ENCODE measurements at regions not wholly inside any gene's neighbourhood (a gene's known extent, or its start where the extent isn't known, plus 50 kb on each side); places are given as distances from the start of the nearest gene placed in this dataset.
A peak's percentile ranks its signal among the peaks of the same experiment; 100 is the strongest.

- no peak for TF ChIP-seq POLR2AphosphoS5 (IDR thresholded peaks at IDR 0.05; ENCODE audit: borderline replicate concordance, low read depth, low read length)
- no peak for DNase-seq (ENCODE audit: low read depth, low spot score)
- Histone ChIP-seq H3K36me3 (ENCODE audit: insufficient read depth, low read length) (no peaks in the 10 kb centered on the region), H3K27ac (no peak overlapping the region), H3K4me3 (no peak overlapping the region), H3K9me3 (ENCODE audit: low read depth, low read length) (no peaks in the 10 kb centered on the region), H3K9ac (ENCODE audit: insufficient read length) (no peak overlapping the region)
Observed at GRCh38 chr6:54624779-54625178, 221.8 kb upstream of the FAM83B start.

DNA sequence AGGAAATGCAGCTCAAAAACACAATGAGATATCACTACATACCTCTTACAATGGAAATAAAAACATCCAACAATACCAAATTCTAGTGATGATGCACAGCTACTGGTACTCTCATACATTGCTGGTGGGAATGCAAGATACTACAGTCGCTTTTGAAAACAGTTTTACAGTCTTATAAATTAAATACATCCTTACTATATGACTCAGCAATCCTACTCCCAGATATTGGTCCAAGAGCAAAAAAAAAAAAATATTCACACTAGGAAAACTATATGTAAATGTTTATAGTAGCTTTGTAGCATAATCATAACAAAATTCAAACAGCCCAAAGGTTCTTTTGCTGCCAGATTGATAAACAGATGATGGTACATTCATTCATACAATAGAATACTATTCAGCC is 217.4 kb upstream of the FAM83B start:
- no peak for DNase-seq (ENCODE audit: low read depth, low spot score)
- TF ChIP-seq POLR2AphosphoS5 (IDR thresholded peaks at IDR 0.05; ENCODE audit: borderline replicate concordance, low read depth, low read length) (no peak), FOXP2 (optimal IDR thresholded peaks at IDR 0.05; ENCODE audit: control extremely low read depth, extremely low read length, insufficient read depth) (no peak), EZH2 (IDR thresholded peaks at IDR 0.05) (no peak)
- H3K36me3 ChIP-seq (ENCODE audit: insufficient read depth, low read length) = no peaks in the 10 kb centered on the region
- H3K9ac ChIP-seq (ENCODE audit: insufficient read length) = no peak overlapping the region
- H3K27ac ChIP-seq = no peak overlapping the region
- no peaks in the 10 kb centered on the region for H3K9me3 ChIP-seq (ENCODE audit: low read depth, low read length)
- no peak overlapping the region for H3K4me3 ChIP-seq

DNA sequence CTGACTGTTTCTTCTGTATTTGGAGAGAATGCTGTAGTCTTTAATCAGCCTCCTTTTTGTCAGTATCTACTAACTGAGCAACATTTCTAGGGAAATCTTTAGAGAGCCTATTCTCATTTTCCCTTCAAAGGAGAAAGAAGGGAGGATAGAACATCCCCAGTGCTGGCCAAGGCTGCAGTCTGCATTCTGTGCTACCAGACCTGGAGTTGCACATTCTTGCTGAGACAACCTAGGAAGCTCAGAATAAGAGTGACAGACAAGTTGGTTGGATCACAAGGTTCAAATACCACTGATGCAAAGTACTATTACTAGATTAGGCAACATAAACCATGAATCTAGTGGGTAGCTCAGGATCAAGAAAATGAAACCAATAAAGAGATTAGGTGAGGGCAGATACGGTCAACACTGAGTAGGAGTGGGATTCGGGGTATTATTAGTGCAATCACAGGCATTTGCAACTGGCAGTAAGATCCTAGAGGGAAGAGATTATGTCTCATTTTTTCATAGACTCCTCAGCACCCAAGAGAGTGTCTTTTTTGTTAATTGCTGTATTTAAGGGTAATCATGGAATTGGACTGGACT is 213.5 kb upstream of the FAM83B start:
- no peak for DNase-seq (ENCODE audit: low read depth, low spot score)
- Histone ChIP-seq H3K27ac (no peak overlapping the region), H3K36me3 (ENCODE audit: insufficient read depth, low read length) (no peaks in the 10 kb centered on the region), H3K9ac (ENCODE audit: insufficient read length) (no peak overlapping the region), H3K4me3 (no peak overlapping the region), H3K9me3 (ENCODE audit: low read depth, low read length) (no peaks in the 10 kb centered on the region)
- TF ChIP-seq EZH2 (IDR thresholded peaks at IDR 0.05) (no peak), FOXP2 (optimal IDR thresholded peaks at IDR 0.05; ENCODE audit: control extremely low read depth, extremely low read length, insufficient read depth) (no peak)

- Histone ChIP-seq H3K9me3 (ENCODE audit: low read depth, low read length) (no peaks in the 10 kb centered on the region), H3K4me3 (no peak overlapping the region), H3K27ac (no peak overlapping the region), H3K9ac (ENCODE audit: insufficient read length) (no peak overlapping the region), H3K36me3 (ENCODE audit: insufficient read depth, low read length) (no peaks in the 10 kb centered on the region)
- no peak for DNase-seq (ENCODE audit: low read depth, low spot score)
- TF ChIP-seq EZH2 (IDR thresholded peaks at IDR 0.05) (no peak), POLR2AphosphoS5 (IDR thresholded peaks at IDR 0.05; ENCODE audit: borderline replicate concordance, low read depth, low read length) (no peak), FOXP2 (optimal IDR thresholded peaks at IDR 0.05; ENCODE audit: control extremely low read depth, extremely low read length, insufficient read depth) (no peak)
Observed at GRCh38 chr6:54633601-54634000, 213.0 kb upstream of the FAM83B start.

DNA sequence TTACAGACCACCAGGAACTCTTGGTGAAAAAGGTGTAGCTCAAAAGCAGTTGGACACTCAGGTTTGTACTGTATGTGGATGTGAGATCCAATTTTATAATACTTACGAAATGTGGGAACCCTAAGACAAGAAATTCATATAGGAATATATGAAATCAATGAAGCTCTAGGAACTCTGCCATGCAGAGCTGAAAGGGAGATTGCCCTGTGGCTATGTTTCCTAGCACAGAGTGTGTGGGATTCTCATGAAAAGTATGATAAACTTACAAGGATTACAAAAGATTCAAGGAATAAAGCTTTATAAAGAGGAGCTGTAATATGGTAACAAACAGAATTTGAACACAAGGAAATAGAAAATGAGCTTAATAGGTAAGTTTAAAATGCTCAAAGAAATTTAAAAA is 205.7 kb upstream of the FAM83B start:
- peak overlapping the region; percentile 84 for H3K27ac ChIP-seq
- H3K9ac ChIP-seq (ENCODE audit: insufficient read length) = peak overlapping the region; percentile 4
- H3K4me3 ChIP-seq = peak overlapping the region; percentile 44
- peak; percentile 59 for DNase-seq (ENCODE audit: low read depth, low spot score)
- no peaks in the 10 kb centered on the region for H3K36me3 ChIP-seq (ENCODE audit: insufficient read depth, low read length)
- no peaks in the 10 kb centered on the region for H3K9me3 ChIP-seq (ENCODE audit: low read depth, low read length)
- no peak for TF ChIP-seq FOXP2 (optimal IDR thresholded peaks at IDR 0.05; ENCODE audit: control extremely low read depth, extremely low read length, insufficient read depth)
- no peak for TF ChIP-seq POLR2AphosphoS5 (IDR thresholded peaks at IDR 0.05; ENCODE audit: borderline replicate concordance, low read depth, low read length)
- TF ChIP-seq EZH2 (IDR thresholded peaks at IDR 0.05) = no peak

- DNase-seq (ENCODE audit: low read depth, low spot score) = no peak
- Histone ChIP-seq H3K4me3 (no peak overlapping the region), H3K36me3 (ENCODE audit: insufficient read depth, low read length) (no peaks in the 10 kb centered on the region), H3K9ac (ENCODE audit: insufficient read length) (no peak overlapping the region), H3K27ac (no peak overlapping the region), H3K9me3 (ENCODE audit: low read depth, low read length) (no peaks in the 10 kb centered on the region)
- no peak for TF ChIP-seq FOXP2 (optimal IDR thresholded peaks at IDR 0.05; ENCODE audit: control extremely low read depth, extremely low read length, insufficient read depth)
- no peak for TF ChIP-seq EZH2 (IDR thresholded peaks at IDR 0.05)
- TF ChIP-seq POLR2AphosphoS5 (IDR thresholded peaks at IDR 0.05; ENCODE audit: borderline replicate concordance, low read depth, low read length) = no peak
Observed at GRCh38 chr6:54646069-54646950, 200.3 kb upstream of the FAM83B start.

GRCh38 chr6:54646951-54647664 is 199.5 kb upstream of the FAM83B start:
- no peak for DNase-seq (ENCODE audit: low read depth, low spot score)
- H3K27ac ChIP-seq = no peak overlapping the region
- no peak for TF ChIP-seq POLR2AphosphoS5 (IDR thresholded peaks at IDR 0.05; ENCODE audit: borderline replicate concordance, low read depth, low read length)
- no peak for TF ChIP-seq FOXP2 (optimal IDR thresholded peaks at IDR 0.05; ENCODE audit: control extremely low read depth, extremely low read length, insufficient read depth)
- no peak for TF ChIP-seq EZH2 (IDR thresholded peaks at IDR 0.05)
- no peaks in the 10 kb centered on the region for H3K9me3 ChIP-seq (ENCODE audit: low read depth, low read length)
- no peak overlapping the region for H3K4me3 ChIP-seq
- H3K36me3 ChIP-seq (ENCODE audit: insufficient read depth, low read length) = no peaks in the 10 kb centered on the region
- H3K9ac ChIP-seq (ENCODE audit: insufficient read length) = no peak overlapping the region

- Histone ChIP-seq H3K4me3 (no peak overlapping the region), H3K9me3 (ENCODE audit: low read depth, low read length) (no peaks in the 10 kb centered on the region), H3K27ac (no peak overlapping the region), H3K9ac (ENCODE audit: insufficient read length) (no peak overlapping the region), H3K36me3 (ENCODE audit: insufficient read depth, low read length) (no peaks in the 10 kb centered on the region)
- no peak for DNase-seq (ENCODE audit: low read depth, low spot score)
- no peak for TF ChIP-seq FOXP2 (optimal IDR thresholded peaks at IDR 0.05; ENCODE audit: control extremely low read depth, extremely low read length, insufficient read depth)
- TF ChIP-seq POLR2AphosphoS5 (IDR thresholded peaks at IDR 0.05; ENCODE audit: borderline replicate concordance, low read depth, low read length) = no peak
- no peak for TF ChIP-seq EZH2 (IDR thresholded peaks at IDR 0.05)
Observed at GRCh38 chr6:54654381-54654780, 192.2 kb upstream of the FAM83B start.

Data from SK-N-MC (cell line).